GM21360 (cell line): ENCODE measurements at regions not wholly inside any gene's neighbourhood (a gene's known extent, or its start where the extent isn't known, plus 50 kb on each side); places are given as distances from the start of the nearest gene placed in this dataset.

Experiments
- ATAC-seq: cut with Tn5 transposase; IDR thresholded peaks from one replicate; pipeline ENCODE4 v1.9.1; 2021; ENCODE audit warnings: mild to moderate bottlenecking, moderate library complexity; ENCODE audit not compliant: unreplicated experiment

DNA sequence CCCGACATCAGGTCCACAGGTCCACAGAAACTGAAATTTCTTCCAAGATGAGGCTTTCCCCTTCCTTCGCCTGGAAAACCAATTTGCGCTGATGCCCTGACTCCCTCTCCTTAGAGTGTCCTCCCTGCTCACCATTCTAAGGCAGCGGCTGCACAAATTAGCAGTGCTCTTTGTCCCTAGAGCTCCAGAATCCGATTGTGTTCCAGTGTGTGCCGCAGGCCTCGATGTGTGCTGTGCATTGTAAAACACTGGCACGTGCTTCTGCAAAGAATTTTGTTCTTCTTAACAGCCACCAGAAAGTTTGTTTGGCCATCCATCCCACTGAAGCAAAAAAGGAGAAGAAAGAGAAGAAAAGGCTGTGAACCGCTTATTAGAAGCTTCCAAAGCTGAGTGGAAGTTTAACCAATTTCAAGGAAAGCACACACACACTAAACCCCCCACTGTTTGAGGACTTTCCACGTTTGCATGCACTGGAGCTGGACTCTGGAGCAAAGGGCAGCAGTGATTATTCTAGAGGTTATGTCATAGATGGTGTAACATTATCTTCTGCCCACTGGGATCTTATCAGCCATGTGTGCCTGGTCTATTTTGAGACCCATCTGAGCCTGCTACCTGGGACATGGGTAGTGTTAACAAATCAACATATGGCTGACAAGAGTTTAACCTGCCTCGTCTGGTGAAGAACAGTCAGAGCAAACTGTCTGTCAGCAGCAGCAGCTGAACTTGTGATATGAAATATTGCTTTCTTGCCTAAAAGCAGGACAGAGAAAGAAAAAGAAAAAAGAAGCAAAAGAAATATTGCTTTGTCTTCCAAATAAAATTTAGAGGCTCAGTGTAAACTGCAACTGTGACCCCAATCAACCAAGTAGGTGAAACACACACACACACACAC lies 64.9 kb upstream of the RREB1 start:
- no peak for ATAC-seq

DNA sequence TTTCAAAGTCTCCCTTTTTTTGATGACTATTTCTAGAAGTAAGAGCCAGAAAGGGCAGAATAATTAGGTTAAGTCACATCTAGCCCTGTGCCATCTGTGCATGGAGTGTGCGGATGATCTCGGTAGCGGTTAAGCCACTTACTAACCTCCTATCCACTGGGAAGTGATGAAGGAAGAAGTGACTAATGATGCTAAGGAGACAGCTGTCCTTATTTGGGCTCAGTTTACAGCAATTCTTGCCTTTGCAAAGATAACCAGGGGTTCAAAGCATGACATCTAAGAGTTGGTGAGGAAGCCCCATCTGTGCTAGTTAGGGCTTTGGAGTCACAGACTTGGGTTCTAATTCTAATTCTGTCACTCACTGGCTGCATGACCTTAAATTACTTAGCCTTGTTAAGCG lies 62.4 kb upstream of the RREB1 start:
- no peak for ATAC-seq

DNA sequence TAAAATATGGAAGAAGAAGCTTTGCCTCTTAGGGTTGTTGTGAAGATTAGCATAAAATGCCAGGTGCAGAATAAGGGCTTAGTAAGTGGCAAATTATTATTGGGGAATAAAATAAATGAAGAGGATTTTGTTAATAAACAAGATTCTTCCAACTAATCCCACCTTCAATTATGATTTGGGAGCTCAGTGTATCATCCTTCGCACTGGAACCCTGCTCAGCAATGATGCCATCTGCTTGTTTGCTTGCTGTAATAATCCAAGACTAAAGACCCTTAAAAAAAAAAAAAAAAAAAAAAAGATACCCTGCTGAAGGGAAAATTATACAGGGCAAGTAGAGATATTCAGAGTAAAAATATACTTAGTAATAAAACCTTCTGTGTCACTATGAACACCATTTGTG lies 62.0 kb upstream of the RREB1 start:
- no peak for ATAC-seq

DNA sequence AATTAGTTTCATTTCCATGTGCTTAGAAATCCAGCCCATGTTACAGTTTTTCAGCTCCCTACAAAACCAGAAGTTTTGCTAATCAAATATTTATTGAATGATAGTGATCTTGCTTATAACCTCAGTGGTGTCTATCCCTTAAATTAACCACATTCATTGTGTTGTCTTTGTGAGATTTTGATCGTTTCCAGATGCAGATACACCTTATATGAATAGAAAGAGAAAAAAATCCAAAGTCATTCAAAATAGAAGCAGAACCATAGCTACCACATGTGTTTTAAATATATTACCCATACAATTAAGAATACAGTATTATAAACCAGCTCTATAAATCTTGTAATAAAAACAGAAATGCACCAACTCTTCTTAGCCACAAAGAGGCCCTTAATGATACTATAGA lies 60.6 kb upstream of the RREB1 start:
- no peak for ATAC-seq

DNA sequence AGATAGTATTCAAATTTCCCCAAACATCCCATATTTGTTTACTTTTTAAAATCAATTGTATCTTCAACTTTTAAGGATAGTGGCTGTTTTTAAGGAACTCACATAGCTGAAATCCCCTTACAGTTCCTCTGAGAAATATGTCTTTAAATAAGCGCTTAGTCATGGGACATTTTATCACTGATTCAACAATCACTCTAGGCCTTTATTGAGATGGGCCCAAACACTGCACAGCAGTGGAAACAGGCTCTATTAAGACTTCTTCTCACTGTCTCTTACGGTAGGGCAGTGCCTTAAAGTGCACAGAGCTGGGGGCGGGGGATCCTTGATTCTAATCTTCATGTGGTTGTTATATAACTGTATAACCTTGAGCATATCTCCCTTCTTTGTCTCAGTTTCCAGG lies 59.8 kb upstream of the RREB1 start:
- no peak for ATAC-seq

DNA sequence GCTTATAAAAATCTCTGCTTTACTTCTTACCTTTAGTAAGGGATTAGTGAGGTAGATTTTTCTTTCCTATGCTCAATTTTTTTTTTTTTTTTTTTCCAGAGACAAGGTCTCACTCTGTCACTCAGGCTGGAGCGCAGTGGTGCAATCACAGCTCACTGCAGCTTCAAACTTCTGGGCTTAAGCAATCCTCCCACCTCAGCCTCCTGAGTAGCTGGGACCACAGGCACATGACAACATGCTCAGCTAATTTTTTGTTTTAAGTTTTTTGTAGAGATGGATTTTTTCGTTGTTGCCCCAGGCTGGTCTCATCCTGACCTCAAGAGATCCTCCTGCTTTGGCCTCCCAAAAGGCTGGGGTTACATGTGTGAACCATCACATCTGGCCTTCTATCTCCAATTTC lies 58.9 kb upstream of the RREB1 start:
- no peak for ATAC-seq

DNA sequence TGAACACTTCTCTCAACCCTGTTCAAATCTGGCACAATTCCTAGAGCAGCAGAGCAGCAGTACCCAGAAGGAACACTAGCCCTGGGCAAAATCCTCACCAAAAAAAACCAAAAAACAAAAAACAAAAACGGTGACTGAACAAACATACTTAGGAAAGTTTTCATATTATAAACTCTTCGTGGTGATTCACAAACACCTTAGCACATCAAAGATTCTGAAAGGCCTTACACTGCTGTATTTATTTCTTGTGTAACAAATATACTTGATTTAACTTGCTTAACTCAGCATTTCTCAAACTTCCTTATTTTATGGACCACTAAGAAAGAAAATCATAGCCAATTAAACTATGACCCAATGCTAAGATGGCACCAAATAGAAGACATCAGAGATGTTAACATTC lies 57.8 kb upstream of the RREB1 start:
- ATAC-seq = no peak

DNA sequence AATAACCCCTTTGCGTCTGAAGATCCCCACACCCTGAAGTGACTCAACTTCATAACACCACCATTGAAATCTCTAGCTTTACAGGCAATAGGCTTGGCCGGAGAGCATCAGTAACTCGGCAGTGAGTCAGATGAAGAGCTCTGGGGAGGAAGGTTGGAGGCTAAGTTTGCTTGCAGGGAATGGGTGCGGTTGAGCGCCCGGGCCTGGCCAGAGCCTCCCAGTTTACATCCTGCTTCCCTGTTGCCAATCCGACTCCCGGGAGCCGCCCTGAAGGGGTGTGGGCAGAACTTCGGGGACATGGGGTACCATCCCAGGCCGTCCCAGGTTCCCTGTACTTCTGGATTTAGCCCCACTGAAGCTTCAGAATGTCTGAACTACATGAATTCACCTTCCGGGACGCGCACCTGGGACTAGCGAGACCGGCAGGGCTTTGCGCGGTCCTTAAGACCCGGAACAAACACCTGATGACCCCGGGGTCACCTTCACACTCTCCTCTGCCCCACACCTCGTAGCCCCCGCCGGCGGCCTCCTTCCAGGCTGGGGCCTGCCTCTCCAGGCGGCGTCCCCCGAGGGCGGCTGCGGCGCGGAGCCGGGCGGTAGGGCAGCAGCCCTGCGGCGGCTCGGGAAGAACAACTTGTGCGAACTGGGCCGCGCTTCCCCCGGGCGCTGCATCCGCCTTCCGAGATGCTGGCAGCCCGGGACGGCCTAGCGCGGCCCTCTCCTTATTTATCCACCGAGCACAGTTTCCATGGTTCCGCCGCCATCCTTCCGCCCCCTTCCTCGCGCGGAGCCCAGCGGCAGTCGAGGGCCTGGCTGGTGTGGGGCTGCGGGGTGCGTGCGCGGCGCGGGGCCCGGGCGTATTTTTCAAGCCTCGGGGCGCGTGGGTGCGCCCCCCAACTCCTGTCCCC lies 56.6 kb upstream of the RREB1 start:
- ATAC-seq = peak; percentile 38

DNA sequence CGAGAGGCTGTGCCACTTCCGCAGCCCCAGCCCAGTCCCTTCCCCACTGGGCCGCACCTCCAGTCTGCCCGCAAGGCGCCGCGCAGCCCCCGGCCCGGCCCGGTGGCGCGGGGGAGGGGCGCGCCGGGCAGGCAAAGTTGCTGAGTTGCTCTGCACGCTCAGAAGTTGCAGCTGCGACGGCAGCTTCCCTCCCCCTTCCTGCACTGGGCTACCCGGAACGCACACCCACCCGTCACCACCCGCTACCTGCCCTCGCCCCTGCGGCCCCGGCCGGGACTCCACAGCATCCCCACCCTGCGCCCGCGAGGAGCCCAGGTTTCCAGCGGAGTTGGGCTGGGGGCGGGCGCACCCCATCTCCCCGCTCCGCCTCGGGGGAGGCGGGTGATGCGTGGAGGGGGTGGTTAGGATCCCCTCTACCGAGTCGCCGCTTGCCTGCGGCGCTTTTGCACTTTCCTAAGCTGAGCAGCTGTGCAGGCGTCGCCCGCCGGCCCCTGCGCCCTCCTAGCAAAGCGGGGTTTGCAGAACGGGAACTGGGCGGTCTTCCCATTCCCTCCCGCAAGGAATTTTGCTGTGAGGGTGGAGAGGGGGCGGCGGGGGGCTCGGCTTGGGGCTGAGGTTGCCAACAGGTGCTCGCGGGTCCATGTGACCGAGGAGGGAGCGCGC lies 55.9 kb upstream of the RREB1 start:
- peak; percentile 59 for ATAC-seq

DNA sequence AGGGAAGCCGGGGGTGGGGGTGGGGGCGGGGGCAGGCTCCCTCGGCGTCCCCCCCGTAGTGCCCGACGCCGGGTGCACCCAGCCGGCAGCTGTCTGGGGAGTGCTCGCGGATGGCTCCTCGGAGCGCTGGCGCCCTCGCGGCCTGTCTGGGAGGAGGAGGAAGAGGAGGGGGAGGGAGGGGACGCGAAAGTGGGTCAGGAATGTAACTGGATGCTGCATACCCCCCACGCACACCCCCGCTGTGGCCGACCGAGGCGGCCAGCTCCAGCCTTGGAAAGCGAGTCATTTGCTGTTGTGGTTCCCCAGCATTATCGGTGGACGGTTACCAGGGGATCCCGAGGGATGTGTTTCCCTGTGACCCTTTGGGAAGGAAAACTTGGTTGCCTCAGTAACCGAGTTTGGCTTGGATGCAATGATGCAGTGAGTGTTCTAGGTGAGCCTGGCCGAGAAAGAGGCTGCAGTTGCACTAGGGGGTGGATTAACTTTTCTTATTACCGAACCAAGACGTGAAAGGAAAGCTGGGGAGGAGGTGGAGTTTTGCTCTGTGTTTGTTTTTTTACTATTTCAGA lies 55.2 kb upstream of the RREB1 start:
- no peak for ATAC-seq

DNA sequence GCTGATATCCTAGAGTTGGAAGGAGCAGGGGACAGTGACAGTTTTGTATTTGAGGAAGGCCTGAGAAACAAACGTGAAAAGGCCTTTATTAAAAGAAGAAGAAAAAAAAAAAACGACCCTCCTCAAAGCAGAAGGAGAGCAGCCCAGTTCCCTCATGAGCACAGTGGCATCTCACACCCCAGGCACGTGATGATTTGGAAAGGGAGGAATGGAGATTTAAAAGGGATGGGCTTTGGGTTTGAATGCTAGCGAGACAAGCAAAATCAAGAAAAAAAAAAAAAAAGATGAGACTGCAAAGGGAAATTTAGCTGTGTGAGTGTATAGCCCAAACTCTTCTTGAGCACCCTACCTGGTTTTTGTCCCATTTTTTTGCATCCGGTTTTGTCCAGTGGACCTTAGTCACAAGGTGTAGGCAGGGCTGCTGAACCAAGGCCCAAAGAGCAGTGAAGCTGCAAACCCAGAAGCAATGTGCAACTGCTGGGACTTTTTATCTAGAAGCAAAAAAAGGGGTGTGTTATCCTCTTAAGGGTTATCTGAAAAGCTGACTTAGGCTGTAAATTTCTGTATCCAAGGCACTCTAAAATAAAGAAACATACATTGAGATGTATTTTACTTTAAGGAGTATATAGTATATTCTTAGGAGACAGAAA lies 54.5 kb upstream of the RREB1 start:
- ATAC-seq = no peak
